Stimulated activated CD4-positive, alpha-beta T cell treated with anti-CD3 and anti-CD28 coated beads, TNF-alpha, amount 100 ng/mL, for 4 hours (primary cell): ENCODE measurements at regions not wholly inside any gene's neighbourhood (a gene's known extent, or its start where the extent isn't known, plus 50 kb on each side); places are given as distances from the start of the nearest gene placed in this dataset.
"Not testable (repeated sequence)": the region's sequence is repeated elsewhere in the genome, so short reads cannot be mapped to it uniquely, and the experiment has no call there.

Experiments used
- DNase-seq, 3 experiments: peaks; one replicate each; pipeline ENCODE4 v3.0.0-alpha.2; 2020; ENCODE audit warnings: low read depth in 3 of 3

- no peak for DNase-seq
These were observed 267.8 kb upstream of the TRIB2 start for GRCh38 chr2:12448846-12449505.

GRCh38 chr2:12451726-12452125 is 265.0 kb upstream of the TRIB2 start:
- no peak for DNase-seq

- DNase-seq: no peak
These were observed 264.6 kb upstream of the TRIB2 start for GRCh38 chr2:12452185-12452584.

GRCh38 chr2:12453731-12454130 is 263.0 kb upstream of the TRIB2 start:
- DNase-seq: no peak

- DNase-seq: no peak
These were observed 261.1 kb upstream of the TRIB2 start for GRCh38 chr2:12455661-12456060.

GRCh38 chr2:12456293-12457106 is 260.2 kb upstream of the TRIB2 start:
- DNase-seq: peak; percentile 20 to 44 (median 43)

- no peak for DNase-seq
These were observed 258.9 kb upstream of the TRIB2 start for GRCh38 chr2:12457831-12458230.

GRCh38 chr2:12463189-12463588 is 253.5 kb upstream of the TRIB2 start:
- no peak for DNase-seq

- no peak for DNase-seq
These were observed 251.1 kb upstream of the TRIB2 start for GRCh38 chr2:12465631-12466135.

- DNase-seq: no peak
These were observed 249.4 kb upstream of the TRIB2 start for GRCh38 chr2:12467303-12467702.

GRCh38 chr2:12469141-12469561 is 247.6 kb upstream of the TRIB2 start:
- DNase-seq: no peak

- DNase-seq: not testable (repeated sequence)
These were observed 244.5 kb upstream of the TRIB2 start for GRCh38 chr2:12472265-12472664.

GRCh38 chr2:12478151-12479064 is 238.3 kb upstream of the TRIB2 start:
- no peak for DNase-seq

- no peak for DNase-seq
These were observed 237.6 kb upstream of the TRIB2 start for GRCh38 chr2:12479065-12479601.

- no peak for DNase-seq
These were observed 232.1 kb upstream of the TRIB2 start for GRCh38 chr2:12484536-12485115.

- DNase-seq: no peak
These were observed 230.3 kb upstream of the TRIB2 start for GRCh38 chr2:12486205-12487118.

GRCh38 chr2:12487253-12488004 is 229.3 kb upstream of the TRIB2 start:
- no peak for DNase-seq

GRCh38 chr2:12488352-12489318 is 228.1 kb upstream of the TRIB2 start:
- DNase-seq: peak in 1 of 3 experiments; percentile 31
